MM.1S (cell line): ENCODE measurements at regions not wholly inside any gene's neighbourhood (a gene's known extent, or its start where the extent isn't known, plus 50 kb on each side); places are given as distances from the start of the nearest gene placed in this dataset.

ENCODE experiments used
- CTCF ChIP-seq: fragments of 300-600 bp; sonication (generic); IDR thresholded peaks from 2 replicates; pipeline ENCODE4 v1.5.1; 2016; ENCODE audit warnings: antibody characterized with exemption, low read length, mixed read lengths
- EZH2 ChIP-seq: fragments of 300-600 bp; sonication (generic); optimal IDR thresholded peaks from 2 replicates; pipeline ENCODE3; 2017; ENCODE audit warnings: low read depth, mild to moderate bottlenecking, antibody characterized with exemption, low read length, mixed read lengths

GRCh38 chr7:142647749-142648148 lies 101.5 kb upstream of the PRSS1 start:
- TF ChIP-seq CTCF = no peak
- TF ChIP-seq EZH2 = no peak
